K562 (cell line): ENCODE measurements at regions not wholly inside any gene's neighbourhood (a gene's known extent, or its start where the extent isn't known, plus 50 kb on each side); places are given as distances from the start of the nearest gene placed in this dataset.

ENCODE experiments used
- ATAC-seq: fragments of 200-7000 bp; cut with Tn5 transposase; 3 replicates; pipeline ENCODE4 v1.9.1; 2020; ENCODE audit warnings: moderate library complexity
- BruUV-seq: library from RNA; stranded (reverse); fragments of 400-500 nt; replicated peaks from 2 replicates; lab custom pipeline; 2021; lab: Mats Ljungman, UMichigan
- CTCF ChIA-PET: fragments of 300-600 bp; formaldehyde crosslinking; extraction: SDS; loops from one replicate; lab custom pipeline; 2021; ENCODE audit warnings: low intra/inter-chr PET ratio; lab: Yijun Ruan, JAX
- POLR2A ChIA-PET: fragments of 300-600, 350-650 bp; sonication (Branson Sonifier 250); formaldehyde crosslinking; extraction: SDS; loops from one replicate; lab custom pipeline; 2021; ENCODE audit warnings: antibody characterized with exemption, inconsistent platforms; lab: Yijun Ruan, JAX
- DNase-seq, 4 experiments: peaks; one replicate each; pipeline versions ENCODE4 v3.0.0 to v3.0.0-alpha.2; 2011 to 2018; ENCODE audit warnings: low spot score in 3 of 4, mixed read lengths in 3 of 4; ENCODE audit errors: extremely low read depth in 1 of 4
- FAIRE-seq: peaks from 2 replicates; lab custom pipeline; 2011; peaks lifted over from hg19 to GRCh38; lab: Jason Lieb, UNC
- H2AFZ ChIP-seq: 2 replicates; pipeline ENCODE4 v1.6.0; 2011; ENCODE audit warnings: low read depth, low read length, control low read depth, inconsistent platforms
- H3K27ac ChIP-seq: fragments of 200-600 bp; 3 replicates; pipeline ENCODE4 v1.8.0; 2011; ENCODE audit warnings: low read depth, mild to moderate bottlenecking, control low read depth, inconsistent platforms, low read length, moderate library complexity, mixed read lengths; ENCODE audit errors: extremely low read depth
- H3K27me3 ChIP-seq, 2 experiments: fragments of 300-600 bp in 1 of 2; 2 replicates in 1 of 2; 3 replicates in 1 of 2; pipeline versions ENCODE4 v1.6.0 to v1.8.0; 2011; ENCODE audit warnings: inconsistent platforms in 2 of 2, low read length in 2 of 2, mild to moderate bottlenecking in 1 of 2, mixed read lengths in 1 of 2, moderate library complexity in 1 of 2; ENCODE audit not compliant: control insufficient read depth in 2 of 2, insufficient read depth in 2 of 2
- H3K36me3 ChIP-seq: fragments of 300-600 bp; 3 replicates; pipeline ENCODE4 v1.8.0; 2011; ENCODE audit warnings: mild to moderate bottlenecking, low read length, inconsistent platforms; ENCODE audit not compliant: control insufficient read depth, insufficient read depth
- H3K4me1 ChIP-seq, 2 experiments: fragments of 200-600 bp in 1 of 2; replicated peaks in 1 of 2; 2 replicates in 1 of 2; 3 replicates in 1 of 2; pipeline versions ENCODE4 v1.5.1 to v1.8.0; 2011; ENCODE audit warnings: inconsistent platforms in 2 of 2, low read length in 2 of 2, mild to moderate bottlenecking in 1 of 2, mixed read lengths in 1 of 2, moderate library complexity in 1 of 2; ENCODE audit not compliant: control insufficient read depth in 2 of 2, insufficient read depth in 2 of 2
- H3K4me2 ChIP-seq: 2 replicates; pipeline ENCODE4 v1.6.1; 2011; ENCODE audit warnings: low read length, control low read depth, inconsistent platforms, mixed read lengths; ENCODE audit not compliant: insufficient read depth
- H3K4me3 ChIP-seq: fragments of 200-600 bp; sonication (generic), shearing (Covaris generic); 2 replicates; pipeline ENCODE4 v1.5.1; 2016; ENCODE audit warnings: control low read depth, inconsistent platforms
- H3K79me2 ChIP-seq: fragments of 200-600 bp; 3 replicates; pipeline ENCODE4 v1.8.0; 2011; ENCODE audit warnings: low read length, inconsistent platforms; ENCODE audit not compliant: control insufficient read depth, insufficient read depth
- H3K9ac ChIP-seq, 2 experiments: 2 replicates each; pipeline versions ENCODE4 v1.6.0 to v1.6.1; 2011; ENCODE audit warnings: low read depth in 2 of 2, low read length in 2 of 2, control low read depth in 1 of 2, inconsistent platforms in 1 of 2, mild to moderate bottlenecking in 1 of 2, mixed read lengths in 1 of 2; ENCODE audit not compliant: insufficient read depth in 1 of 2
- H3K9me1 ChIP-seq: one replicate; pipeline ENCODE4 v1.6.0; 2011; ENCODE audit warnings: inconsistent platforms, mild to moderate bottlenecking, low read length, moderate library complexity; ENCODE audit not compliant: control insufficient read depth, insufficient read depth
- H3K9me3 ChIP-seq: replicated peaks from 2 replicates; pipeline ENCODE4 v1.5.1; 2011; ENCODE audit warnings: low read depth, low read length, inconsistent platforms; ENCODE audit not compliant: control insufficient read depth, insufficient read depth
- H4K20me1 ChIP-seq: replicated peaks from 2 replicates; pipeline ENCODE4 v1.6.1; 2011; ENCODE audit warnings: low read length, inconsistent platforms, mixed read lengths; ENCODE audit not compliant: control insufficient read depth, insufficient read depth
- CBX1 ChIP-seq: sonication (generic); IDR thresholded peaks from 2 replicates; pipeline ENCODE4 v1.6.1; 2016; ENCODE audit warnings: antibody characterized with exemption, low read depth, mild to moderate bottlenecking
- CEBPB ChIP-seq: fragments of 450-650 bp; IDR thresholded peaks from 2 replicates; pipeline ENCODE4 v1.6.1; 2016; ENCODE audit warnings: missing genetic modification characterization, missing compliant biosample characterization
- DMBX1 ChIP-seq: fragments of 250-450 bp; sonication (Bioruptor Pico); IDR thresholded peaks from 2 replicates; pipeline ENCODE4 v1.8.0; 2022; ENCODE audit warnings: inconsistent platforms, mild to moderate bottlenecking, moderate library complexity, borderline replicate concordance
- E2F4 ChIP-seq: sonication (generic); formaldehyde crosslinking; IDR thresholded peaks from 2 replicates; pipeline ENCODE4 v1.8.0; 2022; ENCODE audit warnings: mild to moderate bottlenecking, low read depth, missing genetic modification reagents
- GATAD2A ChIP-seq: fragments of 450-650 bp; IDR thresholded peaks from 2 replicates; pipeline ENCODE4 v1.6.1; 2017
- HDAC2 ChIP-seq: fragments of 450-650 bp; IDR thresholded peaks from 2 replicates; pipeline ENCODE4 v1.6.1; 2016; ENCODE audit warnings: mild to moderate bottlenecking
- HDAC6 ChIP-seq: IDR thresholded peaks from 2 replicates; pipeline ENCODE4 v1.6.1; 2012; ENCODE audit warnings: low read depth, mild to moderate bottlenecking, control low read depth, inconsistent platforms, low read length, moderate library complexity
- MCM2 ChIP-seq: fragments of 450-650 bp; IDR thresholded peaks from 2 replicates; pipeline ENCODE4 v1.6.1; 2017; ENCODE audit warnings: low read depth, mild to moderate bottlenecking
- ZBTB12 ChIP-seq: fragments of 250-450 bp; sonication (Bioruptor Pico); IDR thresholded peaks from 2 replicates; pipeline ENCODE4 v1.4.0; 2020
- ZNF217 ChIP-seq: sonication (generic); formaldehyde crosslinking; IDR thresholded peaks from 2 replicates; pipeline ENCODE4 v1.8.0; 2022; ENCODE audit warnings: mild to moderate bottlenecking, missing genetic modification reagents
- ZNF780A ChIP-seq: fragments of 250-450 bp; sonication (Bioruptor Pico); IDR thresholded peaks from 2 replicates; pipeline ENCODE4 v1.5.0; 2021; ENCODE audit warnings: mild to moderate bottlenecking
- WGBS: fragments of 100-300 bp; shearing (Covaris generic); methylation state at CpG from one replicate; pipeline ENCODE4 v1.1.6; 2016; ENCODE audit warnings: low coverage, mixed read lengths; ENCODE audit not compliant: insufficient coverage; ENCODE audit errors: missing lambda C conversion rate; 5-methylcytosine and 5-hydroxymethylcytosine counted together
- in situ Hi-C: fragments of 300-500 bp; cut with MboI; formaldehyde crosslinking; loops from 4 replicates; pipeline ENCODE4 v1.15.0; 2018; ENCODE audit warnings: inconsistent platforms, mixed read lengths
- intact Hi-C: fragments of 100-400 bp; cut with micrococcal nuclease; formaldehyde crosslinking; loops from 2 replicates; pipeline ENCODE4 v1.14.2; 2022

GRCh38 chr10:43754569-43755260, 106.0 kb upstream of the ZNF32 start:
- in situ Hi-C loops = no loop called here
- H2AFZ ChIP-seq = no peak overlapping the region
- H3K4me1 ChIP-seq = no peaks in the 10 kb centered on the region
- H3K36me3 ChIP-seq = no peaks in the 10 kb centered on the region
- 1% methylated on average over 8 of the region's 8 CpGs for WGBS
- intact Hi-C loops = no loop called here
- no peaks in the 10 kb centered on the region for H3K9me3 ChIP-seq
- FAIRE-seq (no peak), DNase-seq (no peak), ATAC-seq (no peak)
- CTCF ChIA-PET = no interaction called here
- TF ChIP-seq DMBX1 (CRISPR knock-in tag) (no peak), CBX1 (no peak)
- POLR2A ChIA-PET = interaction anchor here (0.6 kb wide), 2 partner anchors 36 to 267 kb away, joined by 3 read pairs; no protein-coding TSS in a partner anchor
- no peaks in the 10 kb centered on the region for H3K79me2 ChIP-seq
- no peak overlapping the region for H3K4me3 ChIP-seq
- H3K9me1 ChIP-seq = no peaks in the 10 kb centered on the region
- H3K27ac ChIP-seq = no peak overlapping the region
- H3K27me3 ChIP-seq = peaks cover 16 to 21% of the 10 kb centered on the region in 2 experiments
- no peaks in the 10 kb centered on the region for H4K20me1 ChIP-seq
- H3K4me2 ChIP-seq = no peak overlapping the region
- no TSS peak for BruUV-seq
- H3K9ac ChIP-seq = no peak overlapping the region

DNA sequence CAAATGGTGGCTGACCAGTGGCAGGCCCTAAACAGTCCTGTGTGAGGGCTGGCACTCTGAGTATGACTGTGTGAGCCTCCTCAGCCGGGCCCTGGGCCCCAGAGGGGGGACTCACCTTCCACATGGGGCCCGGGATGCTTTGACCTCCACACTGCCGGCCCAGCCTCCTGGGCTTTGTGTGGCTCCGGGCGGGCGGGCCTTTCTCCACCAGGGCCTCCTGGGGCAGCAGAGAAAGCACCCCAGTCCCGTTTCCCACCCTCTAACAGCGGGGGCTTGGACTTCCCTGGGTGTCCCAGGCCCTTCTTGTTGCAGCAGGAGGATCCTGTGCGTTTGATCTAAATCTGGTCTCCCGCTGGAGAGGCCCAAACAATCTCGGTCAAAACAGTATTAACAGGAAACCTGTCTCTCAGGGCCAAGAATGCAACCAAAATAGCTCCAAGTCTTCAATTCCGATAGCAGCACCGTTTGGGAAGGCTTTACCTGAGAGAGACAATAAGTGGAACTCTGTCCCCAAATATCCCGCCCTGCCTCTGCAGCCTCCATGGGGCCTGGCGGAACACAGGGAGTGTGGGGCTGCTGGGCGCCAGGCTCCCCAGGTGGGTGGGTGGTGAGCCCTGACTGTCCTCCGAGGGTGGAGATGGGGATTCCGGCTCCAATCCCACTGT, 104.8 kb upstream of the ZNF32 start:
- no peak overlapping the region for H3K27ac ChIP-seq
- FAIRE-seq (no peak), ATAC-seq (no peak), DNase-seq (no peak)
- BruUV-seq = no TSS peak
- POLR2A ChIA-PET = interaction anchor here (0.6 kb wide), 1 partner anchor 266 kb away, joined by 3 read pairs; no protein-coding TSS in a partner anchor
- CTCF ChIA-PET = no interaction called here
- no peaks in the 10 kb centered on the region for H3K9me3 ChIP-seq
- WGBS = under 1% methylated on average over 18 of the region's 18 CpGs
- no peaks in the 10 kb centered on the region for H3K79me2 ChIP-seq
- no peaks in the 10 kb centered on the region for H4K20me1 ChIP-seq
- H3K4me3 ChIP-seq = no peak overlapping the region
- in situ Hi-C loops = no loop called here
- intact Hi-C loops = no loop called here
- H3K4me2 ChIP-seq = no peak overlapping the region
- no peaks in the 10 kb centered on the region for H3K4me1 ChIP-seq
- H3K27me3 ChIP-seq = peaks cover 26 to 33% of the 10 kb centered on the region in 2 experiments
- no peaks in the 10 kb centered on the region for H3K36me3 ChIP-seq
- no peak overlapping the region for H3K9ac ChIP-seq
- no peaks in the 10 kb centered on the region for H3K9me1 ChIP-seq
- H2AFZ ChIP-seq = no peak overlapping the region
- TF ChIP-seq ZBTB12 (CRISPR knock-in tag) (no peak), HDAC2 (no peak), HDAC6 (no peak), ZNF780A (CRISPR knock-in tag) (no peak), ZNF217 (CRISPR knock-in tag) (no peak), E2F4 (CRISPR knock-in tag) (no peak), MCM2 (no peak), CEBPB (tag) (no peak), GATAD2A (no peak)
